ENCODE measurements at regions not wholly inside any gene's neighbourhood (a gene's known extent, or its start where the extent isn't known, plus 50 kb on each side); places are given as distances from the start of the nearest gene placed in this dataset.

- Histone ChIP-seq H3K4me1 (ENCODE audit: low read length) (no peaks in the 10 kb centered on the region), H3K79me2 (ENCODE audit: low read length) (no peaks in the 10 kb centered on the region), H3F3A (ENCODE audit: insufficient read depth, low read length) (no peaks in the 10 kb centered on the region), H4K20me1 (ENCODE audit: insufficient read depth, low read length) (no peaks in the 10 kb centered on the region), H2AFZ (ENCODE audit: low read length) (no peak overlapping the region), H3K9me3 (replicated peaks; ENCODE audit: insufficient read depth, low read length) (no peaks in the 10 kb centered on the region), H3K27me3 (replicated peaks; ENCODE audit: insufficient read depth, low read length) (no peaks in the 10 kb centered on the region), H3K36me3 (replicated peaks; ENCODE audit: insufficient read depth, low read length) (no peaks in the 10 kb centered on the region), H3K9me2 (replicated peaks; ENCODE audit: insufficient read depth, low read length) (no peaks in the 10 kb centered on the region), H3K27ac (ENCODE audit: low read length) (no peak overlapping the region), H3K9ac (ENCODE audit: low read length) (no peak overlapping the region), H3K4me3 (ENCODE audit: low read length) (no peak overlapping the region), H3K4me2 (ENCODE audit: low read depth, low read length) (no peak overlapping the region)
- peak; percentile 1 for DNase-seq
- TF ChIP-seq EZH2phosphoT487 (IDR thresholded peaks at IDR 0.05; ENCODE audit: low read length) (no peak), EZH2 (optimal IDR thresholded peaks at IDR 0.05; ENCODE audit: low read depth, low read length) (no peak), CTCF (IDR thresholded peaks at IDR 0.05; ENCODE audit: low read length) (no peak)
Measured at GRCh38 chr1:219741011-219741970, 128.4 kb upstream of the ZC3H11B start.

GRCh38 chr1:219733511-219734174 lies 120.7 kb upstream of the ZC3H11B start:
- no peak overlapping the region for H3K4me3 ChIP-seq (ENCODE audit: low read length)
- no peaks in the 10 kb centered on the region for H4K20me1 ChIP-seq (ENCODE audit: insufficient read depth, low read length)
- H3K27ac ChIP-seq (ENCODE audit: low read length) = no peak overlapping the region
- H3K9me3 ChIP-seq (replicated peaks; ENCODE audit: insufficient read depth, low read length) = no peaks in the 10 kb centered on the region
- no peaks in the 10 kb centered on the region for H3K36me3 ChIP-seq (replicated peaks; ENCODE audit: insufficient read depth, low read length)
- DNase-seq = no peak
- no peak overlapping the region for H2AFZ ChIP-seq (ENCODE audit: low read length)
- H3K9ac ChIP-seq (ENCODE audit: low read length) = no peak overlapping the region
- TF ChIP-seq EZH2phosphoT487 (IDR thresholded peaks at IDR 0.05; ENCODE audit: low read length) = no peak
- no peak for TF ChIP-seq CTCF (IDR thresholded peaks at IDR 0.05; ENCODE audit: low read length)
- no peak for TF ChIP-seq EZH2 (optimal IDR thresholded peaks at IDR 0.05; ENCODE audit: low read depth, low read length)
- no peaks in the 10 kb centered on the region for H3K9me2 ChIP-seq (replicated peaks; ENCODE audit: insufficient read depth, low read length)
- no peak overlapping the region for H3K4me2 ChIP-seq (ENCODE audit: low read depth, low read length)
- H3F3A ChIP-seq (ENCODE audit: insufficient read depth, low read length) = no peaks in the 10 kb centered on the region
- H3K27me3 ChIP-seq (replicated peaks; ENCODE audit: insufficient read depth, low read length) = no peaks in the 10 kb centered on the region
- no peaks in the 10 kb centered on the region for H3K4me1 ChIP-seq (ENCODE audit: low read length)
- H3K79me2 ChIP-seq (ENCODE audit: low read length) = no peaks in the 10 kb centered on the region

- no peak for DNase-seq
- H3K9me2 ChIP-seq (replicated peaks; ENCODE audit: insufficient read depth, low read length) = no peaks in the 10 kb centered on the region
Measured at GRCh38 chr1:219732814-219733491, 120.0 kb upstream of the ZC3H11B start.

More at GRCh38 chr1:219732814-219733491, 120.0 kb upstream of the ZC3H11B start:
- no peak overlapping the region for H2AFZ ChIP-seq (ENCODE audit: low read length)
- no peak overlapping the region for H3K27ac ChIP-seq (ENCODE audit: low read length)
- no peaks in the 10 kb centered on the region for H3K36me3 ChIP-seq (replicated peaks; ENCODE audit: insufficient read depth, low read length)
- no peaks in the 10 kb centered on the region for H3K79me2 ChIP-seq (ENCODE audit: low read length)
- TF ChIP-seq EZH2phosphoT487 (IDR thresholded peaks at IDR 0.05; ENCODE audit: low read length) (no peak), CTCF (IDR thresholded peaks at IDR 0.05; ENCODE audit: low read length) (no peak), EZH2 (optimal IDR thresholded peaks at IDR 0.05; ENCODE audit: low read depth, low read length) (no peak)
- H3K4me2 ChIP-seq (ENCODE audit: low read depth, low read length) = no peak overlapping the region
- no peaks in the 10 kb centered on the region for H3K9me3 ChIP-seq (replicated peaks; ENCODE audit: insufficient read depth, low read length)
- no peaks in the 10 kb centered on the region for H4K20me1 ChIP-seq (ENCODE audit: insufficient read depth, low read length)
- H3K27me3 ChIP-seq (replicated peaks; ENCODE audit: insufficient read depth, low read length) = no peaks in the 10 kb centered on the region
- H3K9ac ChIP-seq (ENCODE audit: low read length) = no peak overlapping the region
- H3F3A ChIP-seq (ENCODE audit: insufficient read depth, low read length) = no peaks in the 10 kb centered on the region
- no peaks in the 10 kb centered on the region for H3K4me1 ChIP-seq (ENCODE audit: low read length)
- no peak overlapping the region for H3K4me3 ChIP-seq (ENCODE audit: low read length)

Data from MM.1S (cell line).